Glutamatergic neuron (in vitro differentiated cells): ENCODE measurements at regions not wholly inside any gene's neighbourhood (a gene's known extent, or its start where the extent isn't known, plus 50 kb on each side); places are given as distances from the start of the nearest gene placed in this dataset.

Source experiments
- DNase-seq: peaks from one replicate; pipeline ENCODE4 v3.0.0; 2022
- H3K27ac Mint-ChIP-seq: one replicate; pipeline ENCODE4 v1.8.0; 2020; ENCODE audit warnings: mild to moderate bottlenecking, mixed read lengths, inconsistent platforms; ENCODE audit not compliant: unreplicated experiment
- H3K27me3 Mint-ChIP-seq: one replicate; pipeline ENCODE4 v1.8.0; 2020; ENCODE audit warnings: mild to moderate bottlenecking, moderate library complexity, mixed read lengths, inconsistent platforms; ENCODE audit not compliant: unreplicated experiment
- H3K36me3 Mint-ChIP-seq: one replicate; pipeline ENCODE4 v1.8.0; 2020; ENCODE audit warnings: mild to moderate bottlenecking, mixed read lengths, inconsistent platforms; ENCODE audit not compliant: unreplicated experiment
- H3K4me1 Mint-ChIP-seq: one replicate; pipeline ENCODE4 v1.8.0; 2020; ENCODE audit warnings: mild to moderate bottlenecking, low read depth, mixed read lengths, inconsistent platforms; ENCODE audit not compliant: unreplicated experiment
- H3K4me3 Mint-ChIP-seq: one replicate; pipeline ENCODE4 v1.8.0; 2020; ENCODE audit warnings: mild to moderate bottlenecking, mixed read lengths, inconsistent platforms; ENCODE audit not compliant: unreplicated experiment
- H3K9me3 Mint-ChIP-seq: one replicate; pipeline ENCODE4 v1.8.0; 2020; ENCODE audit warnings: mild to moderate bottlenecking, moderate library complexity, mixed read lengths, inconsistent platforms; ENCODE audit not compliant: unreplicated experiment
- TF ChIP-seq, protein P1 (sequence below): fragments of 200-600 bp; sonication (generic); IDR thresholded peaks from one replicate; pipeline ENCODE4 v1.5.0; 2021; ENCODE audit not compliant: partially characterized antibody, unreplicated experiment

DNA sequence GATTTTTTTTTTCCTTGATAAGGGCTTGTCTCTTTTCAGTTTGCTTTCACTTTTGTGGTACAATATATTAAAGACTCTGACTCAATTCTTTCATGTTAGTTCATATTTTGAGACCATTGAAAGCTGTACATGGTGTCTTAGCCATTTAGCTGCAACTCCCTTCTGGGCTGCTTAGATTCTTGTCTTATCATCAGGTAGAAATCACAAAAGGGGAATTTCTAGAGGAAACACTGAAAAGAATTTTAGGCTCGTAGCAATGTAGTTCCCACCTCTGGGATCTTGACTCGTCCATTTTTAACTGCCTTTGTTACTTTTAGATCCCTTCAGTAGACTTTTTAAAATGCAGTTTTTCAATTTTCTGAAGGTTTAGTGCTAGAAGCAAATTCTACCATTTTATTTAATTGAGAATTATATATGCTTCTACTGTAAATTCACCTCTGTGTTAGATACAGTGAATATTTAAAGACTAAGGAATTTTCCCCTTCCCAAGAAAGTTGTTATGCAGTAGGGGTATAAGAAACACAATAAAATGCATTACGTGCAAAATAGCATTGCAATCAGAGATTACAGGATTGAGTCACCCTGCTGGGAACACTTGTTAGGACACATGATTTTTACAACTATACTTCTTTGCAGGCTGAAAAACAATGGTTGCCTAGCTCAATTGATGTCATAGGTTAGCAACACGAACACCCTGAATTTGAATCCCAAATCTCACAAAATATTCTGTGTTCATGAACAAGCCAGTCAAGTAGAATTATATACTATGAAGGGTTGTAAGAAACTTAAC is 772.7 kb downstream of the PDCD6IP start:
- H3K27me3 Mint-ChIP-seq: no peaks in the 10 kb centered on the region
- no peaks in the 10 kb centered on the region for H3K36me3 Mint-ChIP-seq
- no peak overlapping the region for H3K27ac Mint-ChIP-seq
- H3K4me3 Mint-ChIP-seq: no peak overlapping the region
- TF ChIP-seq, protein P1, sequence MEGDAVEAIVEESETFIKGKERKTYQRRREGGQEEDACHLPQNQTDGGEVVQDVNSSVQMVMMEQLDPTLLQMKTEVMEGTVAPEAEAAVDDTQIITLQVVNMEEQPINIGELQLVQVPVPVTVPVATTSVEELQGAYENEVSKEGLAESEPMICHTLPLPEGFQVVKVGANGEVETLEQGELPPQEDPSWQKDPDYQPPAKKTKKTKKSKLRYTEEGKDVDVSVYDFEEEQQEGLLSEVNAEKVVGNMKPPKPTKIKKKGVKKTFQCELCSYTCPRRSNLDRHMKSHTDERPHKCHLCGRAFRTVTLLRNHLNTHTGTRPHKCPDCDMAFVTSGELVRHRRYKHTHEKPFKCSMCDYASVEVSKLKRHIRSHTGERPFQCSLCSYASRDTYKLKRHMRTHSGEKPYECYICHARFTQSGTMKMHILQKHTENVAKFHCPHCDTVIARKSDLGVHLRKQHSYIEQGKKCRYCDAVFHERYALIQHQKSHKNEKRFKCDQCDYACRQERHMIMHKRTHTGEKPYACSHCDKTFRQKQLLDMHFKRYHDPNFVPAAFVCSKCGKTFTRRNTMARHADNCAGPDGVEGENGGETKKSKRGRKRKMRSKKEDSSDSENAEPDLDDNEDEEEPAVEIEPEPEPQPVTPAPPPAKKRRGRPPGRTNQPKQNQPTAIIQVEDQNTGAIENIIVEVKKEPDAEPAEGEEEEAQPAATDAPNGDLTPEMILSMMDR: no peak
- H3K9me3 Mint-ChIP-seq: no peaks in the 10 kb centered on the region
- no peaks in the 10 kb centered on the region for H3K4me1 Mint-ChIP-seq
- no peak for DNase-seq

DNA sequence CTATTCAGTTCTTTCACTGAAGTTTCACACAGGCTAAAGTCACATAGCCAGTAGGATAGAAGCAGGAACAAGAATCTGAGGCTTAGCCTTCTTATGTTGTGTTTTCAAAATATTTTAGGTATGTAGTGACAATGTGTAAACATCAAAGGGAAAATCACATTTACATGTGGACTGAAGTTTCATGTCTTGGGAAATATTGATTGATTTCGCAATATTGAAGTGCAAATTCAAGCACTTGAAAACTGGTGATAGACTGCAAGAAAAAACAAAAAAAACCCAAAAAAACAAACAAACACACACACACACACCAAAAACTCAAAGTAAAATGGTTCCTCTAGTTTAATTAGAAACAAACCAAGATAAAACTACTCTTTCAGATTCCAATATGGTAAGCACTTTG is 773.3 kb downstream of the PDCD6IP start:
- H3K9me3 Mint-ChIP-seq: no peaks in the 10 kb centered on the region
- TF ChIP-seq, protein P1: no peak
- no peak overlapping the region for H3K27ac Mint-ChIP-seq
- DNase-seq: no peak
- no peaks in the 10 kb centered on the region for H3K27me3 Mint-ChIP-seq
- H3K36me3 Mint-ChIP-seq: no peaks in the 10 kb centered on the region
- no peaks in the 10 kb centered on the region for H3K4me1 Mint-ChIP-seq
- no peak overlapping the region for H3K4me3 Mint-ChIP-seq

DNA sequence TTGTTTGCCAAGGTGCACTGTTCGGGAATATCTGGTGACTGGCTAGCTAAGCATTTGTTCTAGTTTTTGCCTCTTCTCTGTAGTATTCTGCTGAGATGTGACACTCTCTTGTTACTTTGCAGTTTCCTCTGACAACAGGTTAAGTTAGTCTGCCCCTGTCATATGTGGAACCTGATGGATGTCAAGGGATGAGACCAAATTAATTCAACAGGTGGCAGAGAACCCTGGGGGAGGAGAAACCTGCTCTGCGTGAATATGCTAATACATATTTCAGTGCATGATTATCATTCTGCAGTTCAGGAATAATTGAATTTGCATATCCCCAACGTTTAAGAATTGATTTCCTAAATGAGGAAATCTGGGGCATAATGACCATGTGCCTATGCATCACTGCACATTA is 777.3 kb downstream of the PDCD6IP start:
- Mint-ChIP-seq H3K4me1 (no peaks in the 10 kb centered on the region), H3K4me3 (no peak overlapping the region), H3K27me3 (no peaks in the 10 kb centered on the region), H3K9me3 (no peaks in the 10 kb centered on the region), H3K27ac (no peak overlapping the region), H3K36me3 (no peaks in the 10 kb centered on the region)
- TF ChIP-seq, protein P1: no peak
- no peak for DNase-seq

DNA sequence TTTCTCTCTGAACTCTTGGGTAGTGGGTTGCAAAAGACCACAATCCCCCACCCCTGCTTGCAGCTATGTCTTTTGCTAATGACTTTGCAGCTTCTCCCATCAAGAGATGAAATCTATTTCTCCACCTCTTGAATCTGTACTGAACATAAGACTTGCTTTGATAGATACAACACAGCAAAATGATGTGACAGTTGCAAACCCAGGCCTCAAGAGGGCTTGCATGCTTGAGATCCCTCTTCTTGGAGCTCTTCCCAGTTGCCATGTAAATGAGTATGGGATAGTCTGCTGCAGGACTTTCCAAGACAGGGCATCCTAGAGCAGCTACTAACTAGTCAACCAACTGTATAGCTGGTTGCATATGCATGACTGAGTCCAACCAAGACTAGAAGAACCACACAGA is 783.6 kb downstream of the PDCD6IP start:
- TF ChIP-seq, protein P1: no peak
- Mint-ChIP-seq H3K27me3 (no peaks in the 10 kb centered on the region), H3K4me3 (no peak overlapping the region), H3K27ac (no peak overlapping the region), H3K36me3 (peaks cover 4% of the 10 kb centered on the region), H3K9me3 (no peaks in the 10 kb centered on the region), H3K4me1 (no peaks in the 10 kb centered on the region)
- DNase-seq: no peak

DNA sequence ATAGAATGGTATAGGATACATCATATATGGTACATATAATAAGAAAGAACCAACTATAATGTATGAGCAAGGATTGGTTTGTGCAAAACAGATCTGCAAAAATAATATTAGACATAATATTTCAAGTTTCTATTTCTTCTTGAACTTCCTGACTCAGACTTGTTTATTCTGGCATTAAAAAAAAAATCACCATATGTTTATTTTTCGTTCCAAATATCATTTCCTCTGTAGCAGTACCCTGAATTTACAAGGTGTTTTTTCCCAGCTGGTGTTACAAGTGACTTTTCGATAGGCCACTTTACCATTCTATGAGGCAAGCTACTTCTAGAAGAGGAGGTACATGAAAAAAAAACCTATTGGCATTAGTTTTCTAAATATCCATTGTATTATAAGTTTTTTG is 785.0 kb downstream of the PDCD6IP start:
- TF ChIP-seq, protein P1: no peak

More for the DNA sequence above, 785.0 kb downstream of the PDCD6IP start:
- Mint-ChIP-seq H3K27me3 (no peaks in the 10 kb centered on the region), H3K9me3 (no peaks in the 10 kb centered on the region), H3K4me3 (no peak overlapping the region), H3K36me3 (peaks cover 16% of the 10 kb centered on the region), H3K27ac (no peak overlapping the region), H3K4me1 (no peaks in the 10 kb centered on the region)
- no peak for DNase-seq
